ENCODE measurements at regions not wholly inside any gene's neighbourhood (a gene's known extent, or its start where the extent isn't known, plus 50 kb on each side); places are given as distances from the start of the nearest gene placed in this dataset.

GRCh38 chr11:71109186-71109585, 143.2 kb downstream of the SHANK2 start:
- TF ChIP-seq CTCF (IDR thresholded peaks at IDR 0.05): no peak
- no peaks in the 10 kb centered on the region for H3K36me3 Mint-ChIP-seq (ENCODE audit: low read depth)
- no peak overlapping the region for H3K4me3 Mint-ChIP-seq
- intact Hi-C loops (cut with micrococcal nuclease): no loop called here
- ChIA-PET CTCF (no interaction called here), POLR2A (no interaction called here)
- no peak overlapping the region for H3K27ac Mint-ChIP-seq
- DNase-seq: no peak
- no peaks in the 10 kb centered on the region for H3K9me3 Mint-ChIP-seq
- ATAC-seq: no peak
- H3K27me3 Mint-ChIP-seq: peaks cover 8% of the 10 kb centered on the region
- H3K4me1 Mint-ChIP-seq (ENCODE audit: low read depth): no peaks in the 10 kb centered on the region

DNA sequence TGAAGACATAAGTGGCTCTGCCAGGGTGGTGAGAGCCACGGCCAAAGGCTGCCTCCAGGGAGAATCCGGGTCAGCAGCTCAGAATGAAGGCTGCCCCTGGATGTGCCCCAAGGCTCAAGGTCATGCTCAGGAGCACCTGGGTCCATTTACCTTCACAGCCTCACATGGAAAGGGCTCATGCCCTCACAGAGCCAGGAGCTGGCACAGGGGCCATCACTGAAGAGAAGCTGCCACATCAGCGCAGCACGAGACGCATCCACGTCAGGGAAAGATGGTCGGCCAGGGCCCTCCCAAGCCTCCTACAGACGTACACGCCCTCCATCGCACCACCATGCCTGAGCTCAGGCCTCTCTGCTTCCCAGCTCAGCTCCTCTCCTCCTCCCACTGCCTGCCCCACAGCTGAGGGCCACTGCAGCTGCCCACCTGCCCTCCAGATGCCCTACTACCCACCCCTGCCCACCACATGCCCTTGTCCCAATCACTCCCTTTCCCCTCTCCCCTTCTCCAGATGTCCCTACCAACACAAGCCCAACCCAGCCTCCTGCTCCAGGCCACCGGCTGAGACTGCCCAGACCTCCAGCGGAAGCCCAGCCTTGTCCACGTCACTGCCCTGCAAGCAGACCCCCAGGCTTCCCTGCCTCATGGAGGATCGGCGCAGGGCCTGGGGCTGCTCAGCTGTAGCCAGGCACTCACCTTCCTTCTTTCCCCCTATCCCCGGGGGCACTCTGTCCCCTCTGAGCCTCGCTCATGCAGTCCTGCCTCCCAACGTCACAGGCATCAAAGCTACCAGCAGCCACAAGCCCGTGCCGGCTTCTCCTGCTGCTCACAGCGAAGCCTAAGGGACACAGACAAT, 144.1 kb downstream of the SHANK2 start:
- H3K9me3 Mint-ChIP-seq: no peaks in the 10 kb centered on the region
- no peak overlapping the region for H3K27ac Mint-ChIP-seq
- intact Hi-C loops (cut with micrococcal nuclease): no loop called here
- POLR2A ChIA-PET: no interaction called here
- H3K4me1 Mint-ChIP-seq (ENCODE audit: low read depth): no peaks in the 10 kb centered on the region
- no peak for TF ChIP-seq CTCF (IDR thresholded peaks at IDR 0.05)
- DNase-seq (no peak), ATAC-seq (no peak)
- H3K36me3 Mint-ChIP-seq (ENCODE audit: low read depth): no peaks in the 10 kb centered on the region
- H3K4me3 Mint-ChIP-seq: no peak overlapping the region
- CTCF ChIA-PET: no interaction called here
- H3K27me3 Mint-ChIP-seq: peaks cover 2% of the 10 kb centered on the region

DNA sequence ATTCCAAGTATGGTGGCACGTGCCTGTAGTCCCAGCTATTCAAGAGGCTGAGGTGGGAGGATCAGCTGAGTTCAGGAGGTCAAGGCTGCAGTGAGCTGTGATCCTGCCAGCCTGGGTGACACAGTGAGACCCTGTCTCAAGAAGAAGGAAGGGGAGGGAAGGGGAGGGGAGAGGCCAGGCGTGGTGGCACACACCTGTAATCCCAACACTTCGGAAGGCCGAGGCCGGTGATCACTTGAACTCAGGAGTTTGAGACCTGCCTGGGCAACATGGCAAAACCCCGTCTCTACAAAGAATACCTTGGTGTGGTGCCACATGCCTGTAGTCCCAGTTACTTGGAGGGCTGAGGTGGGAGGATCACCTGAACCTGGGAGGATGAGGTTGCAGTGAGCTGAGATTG, 145.7 kb downstream of the SHANK2 start:
- intact Hi-C loops (cut with micrococcal nuclease): no loop called here
- H3K4me3 Mint-ChIP-seq: no peak overlapping the region
- no peak for TF ChIP-seq CTCF (IDR thresholded peaks at IDR 0.05)
- DNase-seq: no peak
- POLR2A ChIA-PET: no interaction called here
- H3K9me3 Mint-ChIP-seq: no peaks in the 10 kb centered on the region
- CTCF ChIA-PET: interaction anchor here (1.3 kb wide), 1 partner anchor 351 kb away, joined by 3 read pairs; no protein-coding TSS in a partner anchor
- no peaks in the 10 kb centered on the region for H3K27me3 Mint-ChIP-seq
- no peak overlapping the region for H3K27ac Mint-ChIP-seq
- no peak for ATAC-seq
- no peaks in the 10 kb centered on the region for H3K36me3 Mint-ChIP-seq (ENCODE audit: low read depth)
- H3K4me1 Mint-ChIP-seq (ENCODE audit: low read depth): no peaks in the 10 kb centered on the region

GRCh38 chr11:71103266-71103665, 149.1 kb downstream of the SHANK2 start:
- DNase-seq: no peak
- H3K36me3 Mint-ChIP-seq (ENCODE audit: low read depth): no peaks in the 10 kb centered on the region
- H3K4me3 Mint-ChIP-seq: no peak overlapping the region
- no peak for ATAC-seq
- ChIA-PET POLR2A (no interaction called here), CTCF (no interaction called here)
- intact Hi-C loops (cut with micrococcal nuclease): no loop called here
- no peaks in the 10 kb centered on the region for H3K27me3 Mint-ChIP-seq
- no peaks in the 10 kb centered on the region for H3K9me3 Mint-ChIP-seq
- no peaks in the 10 kb centered on the region for H3K4me1 Mint-ChIP-seq (ENCODE audit: low read depth)
- no peak overlapping the region for H3K27ac Mint-ChIP-seq
- no peak for TF ChIP-seq CTCF (IDR thresholded peaks at IDR 0.05)

DNA sequence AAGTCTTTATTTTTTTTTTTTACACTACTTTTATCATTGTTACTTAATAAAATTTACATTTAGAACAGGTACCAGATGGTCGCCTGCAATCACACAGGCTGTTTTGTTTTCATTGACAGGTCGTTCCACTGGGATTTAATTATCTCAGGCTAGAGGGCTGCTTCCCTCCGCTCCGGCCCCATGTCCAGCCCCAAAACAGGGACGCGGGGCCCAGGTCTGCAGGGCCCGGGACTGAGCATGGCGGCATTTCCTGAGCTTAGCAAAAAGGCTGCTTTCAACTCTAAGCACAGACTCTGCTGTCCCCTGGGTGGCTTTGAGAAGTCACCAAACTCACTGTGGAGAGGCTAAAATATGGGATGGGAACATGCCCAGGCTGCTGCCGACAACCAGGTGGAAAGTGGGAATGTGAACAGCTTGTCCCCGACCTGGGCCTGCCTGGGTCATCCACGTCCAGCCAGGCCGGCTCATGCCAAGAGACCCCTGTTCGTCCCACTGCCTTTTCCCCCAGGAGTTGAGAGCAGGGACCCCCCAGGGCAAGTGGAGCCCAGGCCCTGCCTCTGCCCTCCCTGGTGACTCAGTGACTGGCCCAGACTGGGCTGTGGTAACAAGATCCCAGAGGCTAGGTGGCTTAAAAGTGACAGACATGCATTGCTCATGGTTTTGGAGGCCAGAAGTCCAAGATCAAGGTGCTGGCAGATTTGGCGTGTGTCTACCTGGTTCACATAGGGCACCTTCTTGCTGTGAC, 150.0 kb downstream of the SHANK2 start:
- intact Hi-C loops (cut with micrococcal nuclease): no loop called here
- Mint-ChIP-seq H3K27me3 (no peaks in the 10 kb centered on the region), H3K4me1 (ENCODE audit: low read depth) (no peaks in the 10 kb centered on the region), H3K4me3 (no peak overlapping the region), H3K9me3 (no peaks in the 10 kb centered on the region), H3K27ac (no peak overlapping the region), H3K36me3 (ENCODE audit: low read depth) (no peaks in the 10 kb centered on the region)
- DNase-seq: no peak
- TF ChIP-seq CTCF (IDR thresholded peaks at IDR 0.05): no peak
- no peak for ATAC-seq
- CTCF ChIA-PET: no interaction called here
- POLR2A ChIA-PET: no interaction called here

Data from activated CD8-positive, alpha-beta T cell treated with anti-CD3 and anti-CD28 coated beads for 36 hours (primary cell).